ENCODE measurements at regions not wholly inside any gene's neighbourhood (a gene's known extent, or its start where the extent isn't known, plus 50 kb on each side); places are given as distances from the start of the nearest gene placed in this dataset.

DNA sequence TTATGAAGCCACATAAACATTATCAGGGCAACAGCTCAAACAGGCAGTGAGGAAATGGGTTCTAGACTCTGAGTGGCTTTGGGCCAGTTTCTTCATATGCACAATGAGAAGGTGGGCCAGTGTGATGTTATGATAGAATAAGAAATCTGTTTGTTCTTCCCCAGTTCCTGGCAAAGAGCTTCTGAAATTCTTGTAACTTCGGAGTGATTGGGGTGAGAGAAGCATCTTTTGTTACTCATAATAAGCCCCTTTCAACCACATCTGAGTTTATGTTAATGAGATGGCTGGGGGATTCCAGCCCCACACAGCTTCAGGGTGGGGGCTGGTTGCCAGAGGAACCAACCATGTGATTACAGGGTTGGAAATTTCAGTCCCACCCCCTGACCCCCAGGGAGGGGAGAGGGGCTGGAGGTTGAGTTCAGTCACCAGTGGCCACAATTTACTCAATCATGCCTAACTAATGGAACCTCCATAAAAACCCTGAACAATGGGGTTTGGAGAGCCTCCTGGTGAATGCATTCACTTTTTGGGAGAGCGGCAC lies 57.0 kb upstream of the FRMD4B start:
- H3K4me1 Mint-ChIP-seq (ENCODE audit: unreplicated experiment): peaks cover 13% of the 10 kb centered on the region
- TF ChIP-seq, protein P1, sequence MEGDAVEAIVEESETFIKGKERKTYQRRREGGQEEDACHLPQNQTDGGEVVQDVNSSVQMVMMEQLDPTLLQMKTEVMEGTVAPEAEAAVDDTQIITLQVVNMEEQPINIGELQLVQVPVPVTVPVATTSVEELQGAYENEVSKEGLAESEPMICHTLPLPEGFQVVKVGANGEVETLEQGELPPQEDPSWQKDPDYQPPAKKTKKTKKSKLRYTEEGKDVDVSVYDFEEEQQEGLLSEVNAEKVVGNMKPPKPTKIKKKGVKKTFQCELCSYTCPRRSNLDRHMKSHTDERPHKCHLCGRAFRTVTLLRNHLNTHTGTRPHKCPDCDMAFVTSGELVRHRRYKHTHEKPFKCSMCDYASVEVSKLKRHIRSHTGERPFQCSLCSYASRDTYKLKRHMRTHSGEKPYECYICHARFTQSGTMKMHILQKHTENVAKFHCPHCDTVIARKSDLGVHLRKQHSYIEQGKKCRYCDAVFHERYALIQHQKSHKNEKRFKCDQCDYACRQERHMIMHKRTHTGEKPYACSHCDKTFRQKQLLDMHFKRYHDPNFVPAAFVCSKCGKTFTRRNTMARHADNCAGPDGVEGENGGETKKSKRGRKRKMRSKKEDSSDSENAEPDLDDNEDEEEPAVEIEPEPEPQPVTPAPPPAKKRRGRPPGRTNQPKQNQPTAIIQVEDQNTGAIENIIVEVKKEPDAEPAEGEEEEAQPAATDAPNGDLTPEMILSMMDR (IDR thresholded peaks at IDR 0.05): no peak
- H3K36me3 Mint-ChIP-seq (ENCODE audit: unreplicated experiment): no peaks in the 10 kb centered on the region

DNA sequence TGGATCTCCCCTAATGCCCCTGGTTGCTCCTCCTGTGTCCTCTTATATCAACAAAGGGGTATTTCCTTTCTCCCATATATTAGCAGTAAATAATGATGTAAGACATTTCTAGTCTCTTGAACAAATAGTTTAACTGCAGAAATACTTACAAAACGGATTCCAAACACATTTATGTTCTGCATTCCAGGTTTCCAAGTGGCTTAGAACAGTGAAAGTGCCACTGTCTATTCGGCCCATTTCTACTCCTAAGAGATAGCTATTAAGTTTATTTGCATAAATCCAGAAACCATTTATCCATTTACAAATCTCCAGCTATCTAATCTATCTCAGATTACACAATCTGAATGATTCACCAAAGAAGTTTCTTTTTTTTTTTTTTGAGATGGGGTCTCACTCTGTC lies 55.8 kb upstream of the FRMD4B start:
- H3K27me3 Mint-ChIP-seq (ENCODE audit: unreplicated experiment): no peaks in the 10 kb centered on the region
- H3K27ac Mint-ChIP-seq (ENCODE audit: unreplicated experiment): no peak overlapping the region
- H3K9me3 Mint-ChIP-seq (ENCODE audit: unreplicated experiment): no peaks in the 10 kb centered on the region
- TF ChIP-seq, protein P1 (IDR thresholded peaks at IDR 0.05): no peak
- H3K4me3 Mint-ChIP-seq (ENCODE audit: unreplicated experiment): no peak overlapping the region
- no peaks in the 10 kb centered on the region for H3K36me3 Mint-ChIP-seq (ENCODE audit: unreplicated experiment)
- no peak for DNase-seq (ENCODE audit: extremely low spot score, unreplicated experiment)
- H3K4me1 Mint-ChIP-seq (ENCODE audit: unreplicated experiment): peaks cover 13% of the 10 kb centered on the region

More for the DNA sequence above, 57.0 kb upstream of the FRMD4B start:
- Mint-ChIP-seq H3K9me3 (ENCODE audit: unreplicated experiment) (no peaks in the 10 kb centered on the region), H3K27me3 (ENCODE audit: unreplicated experiment) (no peaks in the 10 kb centered on the region), H3K4me3 (ENCODE audit: unreplicated experiment) (no peak overlapping the region), H3K27ac (ENCODE audit: unreplicated experiment) (no peak overlapping the region)
- no peak for DNase-seq (ENCODE audit: extremely low spot score, unreplicated experiment)

DNA sequence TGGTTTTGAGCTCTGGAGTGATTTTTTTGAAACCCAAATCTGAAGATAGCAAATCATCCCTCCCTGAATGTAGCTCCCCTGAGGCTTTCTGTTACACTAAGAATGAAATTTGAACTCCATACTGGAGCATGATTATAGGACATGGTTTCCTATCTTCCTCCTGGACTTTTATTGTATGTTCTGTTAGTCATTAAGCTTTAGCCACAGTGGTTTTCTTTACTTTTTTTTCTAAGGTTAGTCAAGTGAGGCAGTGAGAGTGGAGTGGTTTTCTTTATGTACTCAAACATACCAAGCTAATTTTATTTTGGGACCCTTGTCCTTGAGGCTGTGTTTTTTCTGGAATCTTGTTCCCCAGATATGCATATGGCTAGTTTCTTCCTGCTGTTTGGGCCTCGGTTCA lies 55.2 kb upstream of the FRMD4B start:
- peaks cover 13% of the 10 kb centered on the region for H3K4me1 Mint-ChIP-seq (ENCODE audit: unreplicated experiment)
- DNase-seq (ENCODE audit: extremely low spot score, unreplicated experiment): no peak
- no peaks in the 10 kb centered on the region for H3K9me3 Mint-ChIP-seq (ENCODE audit: unreplicated experiment)
- H3K36me3 Mint-ChIP-seq (ENCODE audit: unreplicated experiment): no peaks in the 10 kb centered on the region
- H3K4me3 Mint-ChIP-seq (ENCODE audit: unreplicated experiment): no peak overlapping the region
- H3K27ac Mint-ChIP-seq (ENCODE audit: unreplicated experiment): no peak overlapping the region
- TF ChIP-seq, protein P1 (IDR thresholded peaks at IDR 0.05): no peak
- no peaks in the 10 kb centered on the region for H3K27me3 Mint-ChIP-seq (ENCODE audit: unreplicated experiment)

DNA sequence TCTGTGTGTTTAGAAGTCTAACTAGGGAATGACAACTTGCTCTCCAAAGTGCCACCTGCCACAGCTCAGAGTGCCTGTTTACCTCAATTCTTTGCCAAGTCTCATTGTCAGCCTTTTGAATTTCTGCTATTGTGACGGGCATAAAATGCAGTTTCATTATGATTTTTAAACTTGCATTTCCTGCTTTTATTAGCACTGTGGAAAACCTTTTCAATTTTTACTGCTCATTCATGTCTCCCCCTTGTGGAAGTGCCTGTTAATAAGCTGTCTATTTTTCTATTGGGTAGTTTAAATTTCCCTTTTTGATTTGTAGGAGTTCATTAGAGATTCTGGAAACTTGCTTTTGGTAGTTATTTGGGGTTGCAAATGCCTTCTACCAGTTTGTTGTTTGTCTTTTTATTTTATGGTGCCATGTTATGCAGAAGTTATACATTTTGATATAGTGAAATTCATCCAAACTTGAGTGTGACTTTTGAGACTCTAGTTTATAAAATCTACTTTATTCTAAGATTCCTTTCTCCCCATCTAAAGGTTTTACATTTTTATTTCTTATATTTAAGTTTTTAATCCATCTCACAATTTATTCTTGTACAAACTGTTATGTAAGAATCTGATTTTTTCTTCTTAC lies 53.9 kb upstream of the FRMD4B start:
- Mint-ChIP-seq H3K4me1 (ENCODE audit: unreplicated experiment) (peaks cover 13% of the 10 kb centered on the region), H3K27me3 (ENCODE audit: unreplicated experiment) (no peaks in the 10 kb centered on the region), H3K36me3 (ENCODE audit: unreplicated experiment) (no peaks in the 10 kb centered on the region), H3K27ac (ENCODE audit: unreplicated experiment) (no peak overlapping the region), H3K4me3 (ENCODE audit: unreplicated experiment) (no peak overlapping the region), H3K9me3 (ENCODE audit: unreplicated experiment) (no peaks in the 10 kb centered on the region)
- DNase-seq (ENCODE audit: extremely low spot score, unreplicated experiment): no peak
- TF ChIP-seq, protein P1 (IDR thresholded peaks at IDR 0.05): peak; percentile 71

DNA sequence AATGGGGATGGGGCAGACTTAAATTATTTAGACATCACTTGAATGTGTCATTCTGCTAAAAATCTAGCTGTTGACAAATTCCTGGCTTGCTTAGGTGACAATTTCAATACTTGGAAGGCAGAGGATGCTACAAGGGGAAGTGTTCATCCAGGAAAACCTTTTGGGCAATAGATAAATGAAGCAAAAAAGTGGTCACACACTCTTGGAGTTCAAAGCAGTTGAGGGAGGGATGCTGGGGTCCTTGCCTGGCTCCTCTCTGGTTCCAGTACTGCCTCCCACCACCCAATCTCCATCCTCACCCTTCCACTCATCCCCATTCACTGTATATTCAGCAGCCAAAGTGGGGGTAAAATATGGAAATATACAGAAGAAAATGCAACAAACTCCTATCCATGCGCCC lies 52.6 kb upstream of the FRMD4B start:
- H3K27ac Mint-ChIP-seq (ENCODE audit: unreplicated experiment): no peak overlapping the region
- H3K27me3 Mint-ChIP-seq (ENCODE audit: unreplicated experiment): peaks cover 5% of the 10 kb centered on the region
- peaks cover 13% of the 10 kb centered on the region for H3K4me1 Mint-ChIP-seq (ENCODE audit: unreplicated experiment)
- no peaks in the 10 kb centered on the region for H3K9me3 Mint-ChIP-seq (ENCODE audit: unreplicated experiment)
- no peak overlapping the region for H3K4me3 Mint-ChIP-seq (ENCODE audit: unreplicated experiment)
- H3K36me3 Mint-ChIP-seq (ENCODE audit: unreplicated experiment): no peaks in the 10 kb centered on the region
- TF ChIP-seq, protein P1 (IDR thresholded peaks at IDR 0.05): no peak
- no peak for DNase-seq (ENCODE audit: extremely low spot score, unreplicated experiment)

All from osteocyte (in vitro differentiated cells).